HL-60 (cell line): ENCODE measurements at regions not wholly inside any gene's neighbourhood (a gene's known extent, or its start where the extent isn't known, plus 50 kb on each side); places are given as distances from the start of the nearest gene placed in this dataset.

Experiments
- POLR2AphosphoS5 ChIP-seq: IDR thresholded peaks from 2 replicates; pipeline ENCODE4 v1.6.1; 2012; ENCODE audit warnings: low read depth
- SPI1 ChIP-seq: IDR thresholded peaks from 2 replicates; pipeline ENCODE4 v1.6.1; 2012; ENCODE audit warnings: low read depth, mild to moderate bottlenecking, borderline replicate concordance
- TF ChIP-seq, protein P1 (sequence below): IDR thresholded peaks from one replicate; pipeline ENCODE4 v1.5.1; 2011; ENCODE audit warnings: low read length, control low read depth, inconsistent platforms; ENCODE audit not compliant: insufficient read depth

DNA sequence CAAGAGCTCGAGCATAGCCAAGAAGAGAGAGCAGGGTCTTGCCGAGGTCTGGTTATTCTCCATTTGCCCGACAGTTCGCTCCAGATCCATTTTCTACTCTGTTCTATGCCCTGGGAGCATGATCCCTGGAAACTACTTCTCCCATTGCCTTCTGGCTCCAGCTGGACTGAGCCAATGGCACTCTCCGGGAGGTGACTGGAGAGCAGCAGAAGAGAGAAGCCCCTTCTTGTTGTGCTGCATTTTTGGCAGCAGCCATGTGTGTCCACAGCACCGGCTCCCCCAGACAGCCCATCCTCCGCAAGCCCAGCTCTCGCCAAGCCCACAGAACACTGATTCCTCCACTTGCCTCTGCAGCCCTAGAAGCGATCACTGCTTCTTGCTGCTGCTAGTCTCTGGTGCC lies 345.5 kb downstream of the TNS1 start:
- TF ChIP-seq, protein P1, sequence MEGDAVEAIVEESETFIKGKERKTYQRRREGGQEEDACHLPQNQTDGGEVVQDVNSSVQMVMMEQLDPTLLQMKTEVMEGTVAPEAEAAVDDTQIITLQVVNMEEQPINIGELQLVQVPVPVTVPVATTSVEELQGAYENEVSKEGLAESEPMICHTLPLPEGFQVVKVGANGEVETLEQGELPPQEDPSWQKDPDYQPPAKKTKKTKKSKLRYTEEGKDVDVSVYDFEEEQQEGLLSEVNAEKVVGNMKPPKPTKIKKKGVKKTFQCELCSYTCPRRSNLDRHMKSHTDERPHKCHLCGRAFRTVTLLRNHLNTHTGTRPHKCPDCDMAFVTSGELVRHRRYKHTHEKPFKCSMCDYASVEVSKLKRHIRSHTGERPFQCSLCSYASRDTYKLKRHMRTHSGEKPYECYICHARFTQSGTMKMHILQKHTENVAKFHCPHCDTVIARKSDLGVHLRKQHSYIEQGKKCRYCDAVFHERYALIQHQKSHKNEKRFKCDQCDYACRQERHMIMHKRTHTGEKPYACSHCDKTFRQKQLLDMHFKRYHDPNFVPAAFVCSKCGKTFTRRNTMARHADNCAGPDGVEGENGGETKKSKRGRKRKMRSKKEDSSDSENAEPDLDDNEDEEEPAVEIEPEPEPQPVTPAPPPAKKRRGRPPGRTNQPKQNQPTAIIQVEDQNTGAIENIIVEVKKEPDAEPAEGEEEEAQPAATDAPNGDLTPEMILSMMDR: no peak
- TF ChIP-seq POLR2AphosphoS5 (no peak), SPI1 (no peak)
